ENCODE measurements at regions not wholly inside any gene's neighbourhood (a gene's known extent, or its start where the extent isn't known, plus 50 kb on each side); places are given as distances from the start of the nearest gene placed in this dataset.

DNA sequence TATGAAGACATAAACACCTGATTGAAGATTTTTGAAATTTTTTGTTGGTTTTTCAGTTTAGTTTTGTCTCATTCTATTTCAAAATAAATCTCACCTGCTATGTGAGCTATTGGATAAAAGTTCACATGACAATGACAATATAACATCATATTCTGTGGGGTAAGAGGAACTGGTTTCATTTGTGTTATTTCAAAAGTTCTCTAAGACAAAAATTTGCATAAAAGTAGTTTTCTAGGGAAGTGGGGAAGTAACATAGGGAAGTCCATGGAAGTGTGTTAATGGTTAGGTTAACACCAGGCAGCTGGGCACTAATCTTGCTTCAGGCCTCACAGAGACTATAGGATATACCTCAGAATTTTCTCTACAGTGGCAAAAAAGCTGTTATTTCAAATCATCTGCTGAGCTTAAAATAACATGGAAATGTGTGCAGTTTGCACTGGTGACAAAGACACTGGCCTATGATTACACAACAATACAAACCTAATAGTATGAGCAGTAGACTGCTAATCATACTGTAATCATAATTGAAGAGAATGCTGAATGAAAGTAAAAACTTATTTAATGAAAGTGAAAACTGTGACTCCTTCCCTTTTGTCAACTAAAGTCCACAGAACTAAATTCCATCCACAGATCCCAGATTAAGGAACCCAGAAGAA, 710.6 kb upstream of the TMEM132C start:
- TF ChIP-seq, protein P1, sequence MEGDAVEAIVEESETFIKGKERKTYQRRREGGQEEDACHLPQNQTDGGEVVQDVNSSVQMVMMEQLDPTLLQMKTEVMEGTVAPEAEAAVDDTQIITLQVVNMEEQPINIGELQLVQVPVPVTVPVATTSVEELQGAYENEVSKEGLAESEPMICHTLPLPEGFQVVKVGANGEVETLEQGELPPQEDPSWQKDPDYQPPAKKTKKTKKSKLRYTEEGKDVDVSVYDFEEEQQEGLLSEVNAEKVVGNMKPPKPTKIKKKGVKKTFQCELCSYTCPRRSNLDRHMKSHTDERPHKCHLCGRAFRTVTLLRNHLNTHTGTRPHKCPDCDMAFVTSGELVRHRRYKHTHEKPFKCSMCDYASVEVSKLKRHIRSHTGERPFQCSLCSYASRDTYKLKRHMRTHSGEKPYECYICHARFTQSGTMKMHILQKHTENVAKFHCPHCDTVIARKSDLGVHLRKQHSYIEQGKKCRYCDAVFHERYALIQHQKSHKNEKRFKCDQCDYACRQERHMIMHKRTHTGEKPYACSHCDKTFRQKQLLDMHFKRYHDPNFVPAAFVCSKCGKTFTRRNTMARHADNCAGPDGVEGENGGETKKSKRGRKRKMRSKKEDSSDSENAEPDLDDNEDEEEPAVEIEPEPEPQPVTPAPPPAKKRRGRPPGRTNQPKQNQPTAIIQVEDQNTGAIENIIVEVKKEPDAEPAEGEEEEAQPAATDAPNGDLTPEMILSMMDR (IDR thresholded peaks at IDR 0.05; ENCODE audit: low read length) = no peak
- no peak for TF ChIP-seq EZH2 (IDR thresholded peaks at IDR 0.05; ENCODE audit: borderline replicate concordance, low read length)
